OCI-LY1 (cell line): ENCODE measurements at regions not wholly inside any gene's neighbourhood (a gene's known extent, or its start where the extent isn't known, plus 50 kb on each side); places are given as distances from the start of the nearest gene placed in this dataset.

ENCODE experiments used
- EZH2 ChIP-seq: fragments of 200-600 bp; sonication (generic), shearing (Covaris generic); IDR thresholded peaks from 2 replicates; pipeline ENCODE4 v1.8.0; 2017; ENCODE audit warnings: borderline replicate concordance, mixed run types, mild to moderate bottlenecking, antibody characterized with exemption, low read length, moderate library complexity, mixed read lengths
- TF ChIP-seq, protein P1 (sequence below): fragments of 200-600 bp; sonication (generic), shearing (Covaris generic); IDR thresholded peaks from 2 replicates; pipeline ENCODE4 v1.5.1; 2017; ENCODE audit warnings: mild to moderate bottlenecking, antibody characterized with exemption, low read length, moderate library complexity, mixed read lengths

DNA sequence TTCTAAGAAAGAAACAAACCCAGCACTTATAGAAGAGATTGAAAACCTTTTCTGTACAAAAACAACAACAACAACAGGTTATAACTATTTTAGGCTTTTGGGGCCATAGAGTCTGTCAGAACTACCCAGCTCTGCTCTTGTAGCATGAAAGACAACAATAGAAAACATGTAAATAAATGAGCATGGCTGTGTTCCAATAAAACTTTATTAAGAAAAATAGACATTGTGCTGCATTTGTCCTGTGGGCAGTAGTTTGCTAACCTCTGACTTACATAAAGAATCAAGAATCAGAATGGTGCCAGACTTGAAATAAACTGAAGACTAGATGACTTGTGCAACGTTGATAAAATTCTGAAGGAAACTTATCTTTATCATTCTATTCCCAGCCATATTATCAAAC, 617.5 kb downstream of the DIAPH3 start:
- TF ChIP-seq, protein P1, sequence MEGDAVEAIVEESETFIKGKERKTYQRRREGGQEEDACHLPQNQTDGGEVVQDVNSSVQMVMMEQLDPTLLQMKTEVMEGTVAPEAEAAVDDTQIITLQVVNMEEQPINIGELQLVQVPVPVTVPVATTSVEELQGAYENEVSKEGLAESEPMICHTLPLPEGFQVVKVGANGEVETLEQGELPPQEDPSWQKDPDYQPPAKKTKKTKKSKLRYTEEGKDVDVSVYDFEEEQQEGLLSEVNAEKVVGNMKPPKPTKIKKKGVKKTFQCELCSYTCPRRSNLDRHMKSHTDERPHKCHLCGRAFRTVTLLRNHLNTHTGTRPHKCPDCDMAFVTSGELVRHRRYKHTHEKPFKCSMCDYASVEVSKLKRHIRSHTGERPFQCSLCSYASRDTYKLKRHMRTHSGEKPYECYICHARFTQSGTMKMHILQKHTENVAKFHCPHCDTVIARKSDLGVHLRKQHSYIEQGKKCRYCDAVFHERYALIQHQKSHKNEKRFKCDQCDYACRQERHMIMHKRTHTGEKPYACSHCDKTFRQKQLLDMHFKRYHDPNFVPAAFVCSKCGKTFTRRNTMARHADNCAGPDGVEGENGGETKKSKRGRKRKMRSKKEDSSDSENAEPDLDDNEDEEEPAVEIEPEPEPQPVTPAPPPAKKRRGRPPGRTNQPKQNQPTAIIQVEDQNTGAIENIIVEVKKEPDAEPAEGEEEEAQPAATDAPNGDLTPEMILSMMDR: no peak
- no peak for TF ChIP-seq EZH2
